Psoas muscle (tissue), 7 donors: ENCODE measurements at regions not wholly inside any gene's neighbourhood (a gene's known extent, or its start where the extent isn't known, plus 50 kb on each side); places are given as distances from the start of the nearest gene placed in this dataset.
A peak's percentile ranks its signal among the peaks of the same experiment; 100 is the strongest.

ENCODE experiments used
- ATAC-seq, 4 donors: fragments of 200-7000 bp; cut with Tn5 transposase; one replicate each; pipeline ENCODE4 v1.9.1; 2020; ENCODE audit warnings: moderate library complexity in 3 of 4, mild to moderate bottlenecking in 2 of 4
- DNase-seq, 2 donors: peaks; one replicate each; pipeline ENCODE4 v3.0.0-alpha.2; 2020
- H3K27ac ChIP-seq: fragments of 200-600 bp; one replicate; pipeline ENCODE4 v1.8.0; 2022
- H3K27me3 ChIP-seq, 3 donors: fragments of 200-600 bp in 1 of 3; one replicate each; pipeline versions ENCODE4 v1.6.1 to v1.8.0; 2013 to 2022; ENCODE audit warnings: low read length in 2 of 3, mild to moderate bottlenecking in 2 of 3, moderate library complexity in 1 of 3; ENCODE audit not compliant: insufficient read depth in 3 of 3
- H3K36me3 ChIP-seq, 2 donors: fragments of 200-600 bp in 1 of 2; one replicate each; pipeline versions ENCODE4 v1.6.1 to v1.8.0; 2013 to 2022; ENCODE audit warnings: low read depth in 1 of 2, mild to moderate bottlenecking in 1 of 2, moderate library complexity in 1 of 2; ENCODE audit not compliant: insufficient read depth in 1 of 2
- H3K4me1 ChIP-seq: fragments of 200-600 bp; one replicate; pipeline ENCODE4 v1.8.0; 2022
- H3K4me3 ChIP-seq: fragments of 200-600 bp; one replicate; pipeline ENCODE4 v1.8.0; 2022; ENCODE audit warnings: mild to moderate bottlenecking
- H3K9me3 ChIP-seq: fragments of 200-600 bp; one replicate; pipeline ENCODE4 v1.8.0; 2022
- CTCF ChIP-seq: fragments of 200-600 bp; IDR thresholded peaks from one replicate; pipeline ENCODE4 v1.8.0; 2022; ENCODE audit warnings: antibody characterized with exemption
- WGBS, 3 donors: extraction: QIAGEN DNeasy Blood & Tissue Kit; methylation state at CpG; one replicate each; pipeline versions ENCODE4 v1.1.6 to v1.1.7; 2013; 5-methylcytosine and 5-hydroxymethylcytosine counted together
- intact Hi-C, 2 donors: fragments of 100-400 bp; cut with DNase I; formaldehyde crosslinking; loops; one replicate each; pipeline versions ENCODE4 v1.11.0 to v1.14.2; 2022
- donor health status: healthy with polysubstance abuse.
- donor health status: DM: no; HTN: no; CAD: no; lungs with moderate emphysema.
- donor health status: Bipolar disorder and iron deficiency.
- donor health status: healthy.
- donor health status: DM: yes; HTN: yes; CAD: no.
- donor health status: DM: no; HTN: no; CAD: no.
- donor health status: DM: yes; HTN: yes; CAD: no.

DNA sequence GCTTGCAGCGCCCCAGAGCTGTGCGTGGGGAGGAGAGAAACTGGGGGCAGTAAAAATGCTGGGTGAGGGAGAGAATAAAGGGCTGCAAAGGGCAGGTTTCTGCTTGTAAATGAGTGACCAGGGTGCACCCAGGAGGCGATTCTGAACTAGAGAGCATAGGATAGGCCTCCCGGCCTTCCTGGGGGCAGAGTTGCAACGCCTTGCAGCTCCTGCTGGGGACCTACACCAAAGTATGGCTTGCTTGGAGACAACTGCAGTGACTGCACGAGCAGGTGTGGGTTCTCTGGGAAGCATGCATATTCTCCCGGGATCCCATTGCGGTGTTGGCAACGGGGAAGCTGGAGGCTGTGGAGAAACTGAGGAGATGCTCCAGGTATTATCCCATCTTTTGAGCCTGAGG, 111.6 kb upstream of the SPACA1 start:
- Histone ChIP-seq H3K27ac (no peak overlapping the region), H3K36me3 (no peaks in the 10 kb centered on the region), H3K4me3 (no peak overlapping the region), H3K9me3 (no peaks in the 10 kb centered on the region), H3K4me1 (no peaks in the 10 kb centered on the region), H3K27me3 (no peaks in the 10 kb centered on the region)
- no peak for ATAC-seq
- intact Hi-C loops, result loop anchor here in 1 of 2 donors (10.0 kb wide), 1 partner anchor 229 kb away; the partner anchor contains the start of gene CNR1
- DNase-seq, result no peak
- TF ChIP-seq CTCF, result no peak
- WGBS, 3 donors, result 80 to 82% (median 80%) methylated on average over 9 of the region's 9 CpGs

GRCh38 chr6:87935196-87935595, 112.4 kb upstream of the SPACA1 start:
- WGBS, 3 donors, result 77 to 78% (median 77%) methylated on average over 3 of the region's 3 CpGs
- no peak for TF ChIP-seq CTCF
- intact Hi-C loops, result loop anchor here in 1 of 2 donors (10.0 kb wide), 1 partner anchor 230 kb away; the partner anchor contains the start of gene CNR1

DNA sequence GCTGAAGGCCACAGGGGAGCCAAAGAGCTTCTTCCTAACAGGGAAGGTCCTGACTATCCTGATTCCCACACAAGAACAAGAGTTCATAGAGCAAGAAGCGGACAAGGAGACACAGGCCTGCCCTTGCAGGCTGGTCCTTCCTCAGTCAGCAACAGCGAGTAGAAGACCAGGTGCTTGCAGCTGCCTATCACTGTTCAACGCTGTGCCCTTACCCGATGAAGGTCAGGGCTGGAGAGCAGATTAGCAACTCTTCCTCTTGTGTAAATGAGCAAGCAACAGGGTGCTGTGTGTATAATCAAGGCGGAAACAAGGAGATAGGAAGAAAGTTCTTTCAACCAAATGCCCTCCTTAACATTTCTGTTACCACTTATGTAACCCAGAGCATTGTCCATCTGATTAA, 115.3 kb upstream of the SPACA1 start:
- Histone ChIP-seq H3K4me1 (no peaks in the 10 kb centered on the region), H3K27ac (no peak overlapping the region), H3K36me3 (no peaks in the 10 kb centered on the region), H3K9me3 (no peaks in the 10 kb centered on the region), H3K27me3 (no peaks in the 10 kb centered on the region), H3K4me3 (no peak overlapping the region)
- WGBS, 3 donors, result 59 to 66% (median 66%) methylated on average over 5 of the region's 5 CpGs
- DNase-seq (no peak), ATAC-seq (no peak)
- intact Hi-C loops, result loop anchor here (5.0 to 10.0 kb wide), 3 partner anchors 232 to 940 kb away; partner anchors contain the start of gene CNR1 (in 1 of the 2)
- TF ChIP-seq CTCF, result no peak

More at GRCh38 chr6:87935196-87935595, 112.4 kb upstream of the SPACA1 start:
- no peaks in the 10 kb centered on the region for H3K36me3 ChIP-seq
- DNase-seq (no peak), ATAC-seq (no peak)
- H3K27ac ChIP-seq, result no peak overlapping the region
- H3K4me1 ChIP-seq, result no peaks in the 10 kb centered on the region
- no peaks in the 10 kb centered on the region for H3K9me3 ChIP-seq
- no peaks in the 10 kb centered on the region for H3K27me3 ChIP-seq
- no peak overlapping the region for H3K4me3 ChIP-seq

- intact Hi-C loops, result loop anchor here (2.0 to 10.0 kb wide), 5 partner anchors 235 to 942 kb away; partner anchors contain the start of gene CNR1 (in 1 of the 2)
- Histone ChIP-seq H3K27me3 (no peaks in the 10 kb centered on the region), H3K4me3 (no peak overlapping the region), H3K27ac (no peak overlapping the region), H3K4me1 (peaks cover 10% of the 10 kb centered on the region), H3K36me3 (no peaks in the 10 kb centered on the region), H3K9me3 (no peaks in the 10 kb centered on the region)
- peak; percentile 85 to 97 (median 92) for ATAC-seq
- 6 to 10% (median 7%) methylated on average over 6 of the region's 6 CpGs for WGBS, 3 donors
- peak; percentile 81 for TF ChIP-seq CTCF
- DNase-seq, result peak; percentile 71 to 85
These were observed 117.8 kb upstream of the SPACA1 start for GRCh38 chr6:87929843-87930288.

DNA sequence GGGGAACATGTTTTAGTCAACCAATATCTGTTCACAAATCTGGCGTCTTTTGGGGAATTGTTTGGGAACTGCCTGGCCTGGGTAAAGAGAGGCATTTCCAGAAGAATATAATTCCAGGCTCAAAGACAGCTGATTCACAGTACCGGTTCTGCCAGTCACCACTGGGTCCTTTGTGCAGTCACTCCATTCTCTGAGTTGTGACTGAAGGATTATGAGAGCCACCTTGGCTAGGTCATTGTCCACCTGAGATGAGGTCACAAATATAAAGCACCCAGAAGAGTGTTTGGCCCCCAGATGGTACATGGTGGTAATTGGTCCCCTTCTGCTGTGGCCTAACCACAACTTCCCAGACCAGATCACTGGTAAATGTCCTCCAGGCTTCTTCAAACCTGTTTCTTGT, 121.0 kb upstream of the SPACA1 start:
- ATAC-seq (no peak), DNase-seq (no peak)
- Histone ChIP-seq H3K9me3 (no peaks in the 10 kb centered on the region), H3K27me3 (no peaks in the 10 kb centered on the region), H3K27ac (no peak overlapping the region), H3K36me3 (no peaks in the 10 kb centered on the region), H3K4me1 (peaks cover 10% of the 10 kb centered on the region), H3K4me3 (no peak overlapping the region)
- TF ChIP-seq CTCF, result no peak
- intact Hi-C loops, result loop anchor here in 1 of 2 donors (5.0 kb wide), 1 partner anchor 566 kb away; no protein-coding TSS in a partner anchor
- 84 to 97% (median 93%) methylated on average over 2 of the region's 2 CpGs for WGBS, 3 donors
